GM10266 (cell line): ENCODE measurements at regions not wholly inside any gene's neighbourhood (a gene's known extent, or its start where the extent isn't known, plus 50 kb on each side); places are given as distances from the start of the nearest gene placed in this dataset.
"Not testable (repeated sequence)": the region's sequence is repeated elsewhere in the genome, so short reads cannot be mapped to it uniquely, and the experiment has no call there.

Experiments
- DNase-seq: peaks from one replicate; pipeline ENCODE4 v3.0.0; 2012; ENCODE audit errors: extremely low spot score
- CTCF ChIP-seq: IDR thresholded peaks from 2 replicates; pipeline ENCODE4 v1.5.1; 2012; ENCODE audit warnings: mild to moderate bottlenecking, low read depth; ENCODE audit not compliant: control insufficient read depth, insufficient read depth; ENCODE audit errors: missing control alignments

GRCh38 chr2:155494744-155495143 lies 796.2 kb downstream of the KCNJ3 start:
- no peak for TF ChIP-seq CTCF
- DNase-seq = no peak

- DNase-seq = no peak
- no peak for TF ChIP-seq CTCF
These were observed 786.8 kb downstream of the KCNJ3 start for GRCh38 chr2:155485141-155485842.

- TF ChIP-seq CTCF = no peak
- no peak for DNase-seq
These were observed 782.6 kb downstream of the KCNJ3 start for GRCh38 chr2:155481141-155481540.

GRCh38 chr2:155472018-155472417 lies 773.5 kb downstream of the KCNJ3 start:
- not testable (repeated sequence) for DNase-seq

- no peak for TF ChIP-seq CTCF
These were observed 757.7 kb downstream of the KCNJ3 start for GRCh38 chr2:155456222-155456621.

GRCh38 chr2:155442755-155443372 lies 744.4 kb downstream of the KCNJ3 start:
- no peak for DNase-seq
- TF ChIP-seq CTCF = no peak

More at GRCh38 chr2:155456222-155456621, 757.7 kb downstream of the KCNJ3 start:
- DNase-seq = no peak

- TF ChIP-seq CTCF = no peak
- DNase-seq = no peak
These were observed 743.6 kb downstream of the KCNJ3 start for GRCh38 chr2:155442088-155442487.
